AG04450 (cell line): ENCODE measurements at regions not wholly inside any gene's neighbourhood (a gene's known extent, or its start where the extent isn't known, plus 50 kb on each side); places are given as distances from the start of the nearest gene placed in this dataset.
"Not testable (repeated sequence)": the region's sequence is repeated elsewhere in the genome, so short reads cannot be mapped to it uniquely, and the experiment has no call there.

Source experiments
- CTCF ChIA-PET: fragments of 300-600, 350-600 bp; formaldehyde crosslinking; extraction: SDS; loops from one replicate; lab custom pipeline; 2022; ENCODE audit warnings: antibody characterized with exemption, inconsistent platforms; lab: Charles Lee
- POLR2A ChIA-PET: fragments of 350-600 bp; formaldehyde crosslinking; extraction: SDS; loops from one replicate; lab custom pipeline; 2021; ENCODE audit warnings: antibody characterized with exemption, inconsistent platforms; lab: Yijun Ruan, JAX
- DNase-seq: peaks from one replicate; pipeline ENCODE4 v3.0.0-alpha.2; 2011; ENCODE audit warnings: low read depth, low spot score
- H3K27ac ChIP-seq: one replicate; pipeline ENCODE4 v1.5.1; 2012; ENCODE audit warnings: low read depth, low read length, control low read depth
- H3K27me3 ChIP-seq: one replicate; pipeline ENCODE4 v1.6.0; 2012; ENCODE audit warnings: low read length; ENCODE audit not compliant: control insufficient read depth, insufficient read depth
- H3K4me3 ChIP-seq: 2 replicates; pipeline ENCODE4 v1.5.1; 2011; ENCODE audit warnings: mild to moderate bottlenecking, low read depth, low read length, control low read depth
- H3K9me3 ChIP-seq: 2 replicates; pipeline ENCODE4 v1.5.1; 2012; ENCODE audit warnings: low read length; ENCODE audit not compliant: control insufficient read depth, insufficient read depth
- TF ChIP-seq, protein P1 (sequence below): IDR thresholded peaks from 2 replicates; pipeline ENCODE4 v1.5.1; 2011; ENCODE audit warnings: low read depth, low read length, control low read depth, inconsistent platforms

- H3K4me3 ChIP-seq, result no peak overlapping the region
- DNase-seq, result no peak
- ChIA-PET CTCF (no interaction called here), POLR2A (no interaction called here)
- no peak overlapping the region for H3K27ac ChIP-seq
- TF ChIP-seq, protein P1, sequence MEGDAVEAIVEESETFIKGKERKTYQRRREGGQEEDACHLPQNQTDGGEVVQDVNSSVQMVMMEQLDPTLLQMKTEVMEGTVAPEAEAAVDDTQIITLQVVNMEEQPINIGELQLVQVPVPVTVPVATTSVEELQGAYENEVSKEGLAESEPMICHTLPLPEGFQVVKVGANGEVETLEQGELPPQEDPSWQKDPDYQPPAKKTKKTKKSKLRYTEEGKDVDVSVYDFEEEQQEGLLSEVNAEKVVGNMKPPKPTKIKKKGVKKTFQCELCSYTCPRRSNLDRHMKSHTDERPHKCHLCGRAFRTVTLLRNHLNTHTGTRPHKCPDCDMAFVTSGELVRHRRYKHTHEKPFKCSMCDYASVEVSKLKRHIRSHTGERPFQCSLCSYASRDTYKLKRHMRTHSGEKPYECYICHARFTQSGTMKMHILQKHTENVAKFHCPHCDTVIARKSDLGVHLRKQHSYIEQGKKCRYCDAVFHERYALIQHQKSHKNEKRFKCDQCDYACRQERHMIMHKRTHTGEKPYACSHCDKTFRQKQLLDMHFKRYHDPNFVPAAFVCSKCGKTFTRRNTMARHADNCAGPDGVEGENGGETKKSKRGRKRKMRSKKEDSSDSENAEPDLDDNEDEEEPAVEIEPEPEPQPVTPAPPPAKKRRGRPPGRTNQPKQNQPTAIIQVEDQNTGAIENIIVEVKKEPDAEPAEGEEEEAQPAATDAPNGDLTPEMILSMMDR, result no peak
- no peaks in the 10 kb centered on the region for H3K9me3 ChIP-seq
- no peaks in the 10 kb centered on the region for H3K27me3 ChIP-seq
These were observed 295.0 kb upstream of the ADGRL3 start for GRCh38 chr4:60905162-60905561.

DNA sequence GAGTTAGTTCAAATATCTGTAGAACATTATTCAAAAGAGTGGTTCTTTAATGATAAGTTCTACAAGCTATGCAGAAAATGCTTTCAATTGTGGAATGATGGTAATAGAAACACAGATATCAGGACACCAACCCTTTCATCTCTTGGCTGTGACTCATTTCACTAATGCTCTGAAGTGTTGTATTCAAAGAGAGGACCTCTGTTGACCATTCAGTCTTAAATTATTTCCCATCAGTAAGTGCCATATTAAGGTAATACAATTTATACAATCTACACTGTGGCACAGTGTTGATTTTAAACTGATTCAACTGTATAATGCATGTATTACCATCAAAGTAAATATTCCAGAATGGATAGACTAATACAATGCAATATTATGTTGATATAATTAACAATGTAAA is 289.0 kb upstream of the ADGRL3 start:
- no peak for DNase-seq
- Histone ChIP-seq H3K27me3 (no peaks in the 10 kb centered on the region), H3K9me3 (no peaks in the 10 kb centered on the region), H3K4me3 (no peak overlapping the region), H3K27ac (no peak overlapping the region)
- POLR2A ChIA-PET, result no interaction called here
- CTCF ChIA-PET, result no interaction called here
- TF ChIP-seq, protein P1, result no peak

DNA sequence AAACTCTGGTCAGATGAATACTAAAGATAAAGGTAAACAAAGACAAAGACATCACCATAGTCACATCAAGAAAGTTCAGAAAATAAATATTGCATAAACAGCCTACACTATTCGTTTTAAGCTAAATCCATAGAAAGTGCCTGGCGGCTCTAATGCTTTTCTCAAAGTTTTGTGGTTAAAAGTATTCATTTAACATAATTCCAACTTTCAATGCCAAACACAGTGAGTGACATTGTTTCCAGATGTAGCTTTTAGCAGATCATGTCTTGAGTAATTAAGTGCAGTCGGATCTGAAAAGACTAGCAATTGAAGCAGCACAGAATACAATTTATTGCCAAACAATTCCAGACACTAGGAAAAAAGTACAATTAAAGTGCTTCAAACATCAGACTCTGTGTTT is 287.1 kb upstream of the ADGRL3 start:
- Histone ChIP-seq H3K9me3 (no peaks in the 10 kb centered on the region), H3K4me3 (no peak overlapping the region), H3K27ac (no peak overlapping the region), H3K27me3 (no peaks in the 10 kb centered on the region)
- ChIA-PET POLR2A (no interaction called here), CTCF (no interaction called here)
- DNase-seq, result no peak
- TF ChIP-seq, protein P1, result no peak

GRCh38 chr4:60913671-60914070 is 286.5 kb upstream of the ADGRL3 start:
- POLR2A ChIA-PET, result no interaction called here
- no peaks in the 10 kb centered on the region for H3K9me3 ChIP-seq
- no peak overlapping the region for H3K27ac ChIP-seq
- no peak overlapping the region for H3K4me3 ChIP-seq
- no peaks in the 10 kb centered on the region for H3K27me3 ChIP-seq
- TF ChIP-seq, protein P1, result no peak
- no peak for DNase-seq
- CTCF ChIA-PET, result no interaction called here

DNA sequence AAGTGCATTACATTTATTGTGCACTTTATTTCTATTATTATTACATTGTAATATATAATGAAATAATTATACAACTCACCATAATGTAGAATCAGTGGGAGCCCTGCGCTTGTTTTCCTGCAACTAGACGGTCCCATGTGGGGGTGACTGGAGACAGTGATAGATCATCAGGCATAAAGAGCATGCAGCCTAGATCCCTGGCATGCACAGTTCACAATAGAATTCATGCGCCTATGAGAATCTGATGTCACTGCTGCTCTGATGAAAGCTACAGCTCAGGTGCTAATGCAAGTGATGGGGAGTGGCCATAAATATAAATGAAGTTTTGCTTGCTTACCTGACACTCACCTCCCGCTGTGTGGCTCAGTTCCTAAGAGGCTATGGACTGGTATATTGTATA is 278.4 kb upstream of the ADGRL3 start:
- CTCF ChIA-PET, POLR2A ChIA-PET, H3K9me3 ChIP-seq, H3K27ac ChIP-seq, DNase-seq, H3K4me3 ChIP-seq, H3K27me3 ChIP-seq: not testable (repeated sequence)

DNA sequence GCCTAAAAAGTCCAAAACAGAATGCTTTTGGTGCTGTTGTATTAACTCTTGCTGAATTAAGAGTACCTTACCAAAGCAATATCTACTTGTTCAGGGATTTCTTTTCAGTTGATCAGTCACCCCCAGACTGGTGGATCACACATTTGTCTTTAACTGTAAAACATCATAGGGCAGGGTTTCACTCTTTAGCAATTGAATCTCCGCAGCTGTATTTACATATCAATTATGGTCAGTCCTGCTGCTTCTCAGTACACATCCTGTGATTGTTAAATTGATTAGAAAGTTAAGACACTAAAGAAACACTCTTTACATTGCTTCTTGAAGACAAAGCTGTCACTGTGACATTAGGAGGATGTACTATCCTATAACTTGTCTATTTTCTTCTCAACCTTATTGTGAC is 277.1 kb upstream of the ADGRL3 start:
- CTCF ChIA-PET, result no interaction called here
- TF ChIP-seq, protein P1, result no peak
- POLR2A ChIA-PET, result no interaction called here
- Histone ChIP-seq H3K27ac (no peak overlapping the region), H3K4me3 (no peak overlapping the region), H3K9me3 (no peaks in the 10 kb centered on the region), H3K27me3 (no peaks in the 10 kb centered on the region)
- no peak for DNase-seq
